DND-41 (cell line): ENCODE measurements at regions not wholly inside any gene's neighbourhood (a gene's known extent, or its start where the extent isn't known, plus 50 kb on each side); places are given as distances from the start of the nearest gene placed in this dataset.

ENCODE experiments used
- CTCF ChIP-seq: IDR thresholded peaks from 2 replicates; pipeline ENCODE4 v1.5.1; 2012; ENCODE audit warnings: borderline replicate concordance, low read length, moderate library complexity, mild to moderate bottlenecking; ENCODE audit not compliant: poor library complexity, severe bottlenecking; ENCODE audit errors: extremely low read depth
- EZH2 ChIP-seq: IDR thresholded peaks from 3 replicates; pipeline ENCODE4 v1.6.1; 2012; ENCODE audit warnings: borderline replicate concordance, low read depth, mild to moderate bottlenecking, moderate library complexity, low read length, inconsistent platforms; ENCODE audit not compliant: severe bottlenecking

- no peak for TF ChIP-seq CTCF
- TF ChIP-seq EZH2: no peak
Measured at GRCh38 chr14:38567703-38568102, 311.8 kb upstream of the CLEC14A start.
